ENCODE measurements at regions not wholly inside any gene's neighbourhood (a gene's known extent, or its start where the extent isn't known, plus 50 kb on each side); places are given as distances from the start of the nearest gene placed in this dataset.

DNA sequence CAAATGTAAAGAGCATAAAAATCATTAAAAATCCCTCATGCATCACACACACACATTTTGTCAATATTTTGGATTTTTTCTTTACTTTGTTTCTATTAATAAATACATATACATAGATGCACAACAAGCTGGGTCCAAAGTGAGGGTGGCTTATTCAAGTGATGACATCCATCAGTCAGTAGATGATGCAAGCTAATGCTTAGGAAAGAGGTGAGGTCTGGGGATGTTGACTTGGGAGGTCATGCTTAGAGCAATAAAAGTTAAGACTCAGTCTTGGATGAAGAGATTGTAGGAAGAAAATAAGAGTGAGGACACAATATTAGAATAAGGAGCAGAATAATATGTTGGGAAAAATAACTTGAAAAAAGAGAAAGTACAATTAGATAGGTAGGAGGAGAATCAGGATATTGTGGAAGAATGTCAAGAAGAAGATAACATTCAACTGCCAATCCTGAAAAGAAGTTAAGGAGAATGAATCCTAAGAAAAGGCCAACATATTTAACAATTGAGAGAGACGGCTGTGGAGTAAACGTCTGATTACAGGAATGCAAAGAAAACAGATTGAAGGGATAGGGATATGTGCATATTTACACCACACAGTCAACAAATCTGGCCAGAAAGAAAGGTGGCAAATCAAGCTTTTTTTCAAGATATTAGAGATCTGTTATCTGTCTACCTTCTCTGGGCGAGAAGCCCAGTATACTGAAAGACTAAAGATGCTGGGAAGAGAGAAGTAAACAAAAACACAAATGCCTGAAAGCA is 111.0 kb upstream of the TJP1 start:
- Mint-ChIP-seq H3K36me3 (no peaks in the 10 kb centered on the region), H3K9me3 (no peaks in the 10 kb centered on the region), H3K27ac (no peak overlapping the region)
- DNase-seq (ENCODE audit: low spot score in 2 of 2) (no peak), ATAC-seq (no peak)

DNA sequence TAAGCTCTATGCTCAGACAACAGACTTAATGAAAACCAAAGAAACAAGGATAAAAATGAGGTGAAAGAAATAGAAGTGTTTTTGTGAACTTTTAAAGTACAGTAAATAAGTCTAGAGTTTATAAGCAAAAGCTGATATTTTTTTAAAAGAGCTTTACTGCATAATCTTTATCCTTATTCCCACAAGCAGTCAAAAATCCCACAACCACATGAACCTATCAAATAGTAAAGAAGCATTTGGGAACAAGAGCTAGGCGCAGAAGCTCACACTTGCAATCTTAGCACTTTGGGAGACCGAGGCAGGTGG is 103.8 kb upstream of the TJP1 start:
- Mint-ChIP-seq H3K36me3 (no peaks in the 10 kb centered on the region), H3K27ac (no peak overlapping the region), H3K9me3 (no peaks in the 10 kb centered on the region)
- ATAC-seq (no peak), DNase-seq (ENCODE audit: low spot score in 2 of 2) (no peak)

DNA sequence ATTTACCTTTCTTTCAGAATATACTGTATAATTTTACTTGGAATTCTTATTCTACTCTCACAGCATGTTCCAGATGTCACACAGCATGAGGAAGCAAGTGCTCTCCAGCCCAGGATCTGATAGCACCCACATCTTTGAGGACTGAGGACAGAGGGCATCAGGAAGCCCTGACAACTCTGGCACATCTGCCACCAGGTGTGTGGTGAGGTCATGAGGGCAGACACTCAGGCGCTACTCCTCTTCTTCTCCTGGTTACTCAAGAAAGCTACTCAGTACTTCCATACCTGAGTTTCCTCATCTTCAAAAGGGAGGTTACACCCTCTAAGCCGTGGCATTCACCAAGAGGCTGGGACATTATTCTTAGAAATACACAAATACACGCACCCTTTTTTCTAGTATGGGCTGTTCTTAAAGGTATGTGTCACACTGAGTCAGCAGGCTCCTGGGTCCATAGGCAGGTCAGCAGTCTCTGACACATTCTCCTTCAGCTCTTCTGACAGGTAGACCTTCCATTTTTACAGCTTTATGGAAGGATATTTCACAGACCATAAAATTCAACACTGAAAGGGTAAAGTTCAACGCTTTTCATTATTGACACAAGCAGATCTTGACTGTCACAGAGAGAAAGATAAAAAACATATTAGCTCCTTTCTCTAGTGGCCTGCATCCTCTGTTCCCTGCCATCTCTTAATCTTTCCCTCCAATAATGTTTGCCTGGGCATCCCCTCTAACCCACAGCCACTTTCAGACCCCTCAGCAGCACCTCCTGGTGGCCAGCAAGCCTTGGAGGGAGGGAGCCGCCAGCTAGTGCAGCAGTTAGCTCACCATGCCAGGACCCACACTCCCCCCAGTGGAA is 103.2 kb upstream of the TJP1 start:
- peak in 1 of 2 donors; percentile 33 for DNase-seq (ENCODE audit: low spot score in 2 of 2)
- Mint-ChIP-seq H3K36me3 (no peaks in the 10 kb centered on the region), H3K9me3 (no peaks in the 10 kb centered on the region), H3K27ac (no peak overlapping the region)
- no peak for ATAC-seq

DNA sequence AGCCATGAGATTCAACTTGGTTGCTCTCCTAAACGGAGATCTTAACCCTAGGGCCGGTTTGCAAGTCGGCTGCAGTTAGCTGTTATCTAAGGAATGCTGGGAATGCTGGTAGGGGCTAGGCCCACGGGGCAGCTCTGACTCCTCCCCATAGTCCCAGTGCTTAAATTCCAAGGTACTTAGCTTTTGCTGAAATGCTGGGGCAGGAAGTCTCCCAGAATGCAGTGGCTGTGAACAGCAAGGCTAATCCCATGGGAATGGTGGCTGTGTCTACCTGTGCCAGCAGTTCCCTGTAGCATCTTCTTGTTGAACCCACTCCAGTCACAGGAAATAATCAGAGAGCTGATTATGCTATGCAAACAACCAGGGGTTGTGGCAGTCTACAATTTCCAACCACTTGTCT is 102.5 kb upstream of the TJP1 start:
- H3K27ac Mint-ChIP-seq = no peak overlapping the region
- DNase-seq (ENCODE audit: low spot score in 2 of 2) (no peak), ATAC-seq (no peak)
- no peaks in the 10 kb centered on the region for H3K9me3 Mint-ChIP-seq
- H3K36me3 Mint-ChIP-seq = no peaks in the 10 kb centered on the region

DNA sequence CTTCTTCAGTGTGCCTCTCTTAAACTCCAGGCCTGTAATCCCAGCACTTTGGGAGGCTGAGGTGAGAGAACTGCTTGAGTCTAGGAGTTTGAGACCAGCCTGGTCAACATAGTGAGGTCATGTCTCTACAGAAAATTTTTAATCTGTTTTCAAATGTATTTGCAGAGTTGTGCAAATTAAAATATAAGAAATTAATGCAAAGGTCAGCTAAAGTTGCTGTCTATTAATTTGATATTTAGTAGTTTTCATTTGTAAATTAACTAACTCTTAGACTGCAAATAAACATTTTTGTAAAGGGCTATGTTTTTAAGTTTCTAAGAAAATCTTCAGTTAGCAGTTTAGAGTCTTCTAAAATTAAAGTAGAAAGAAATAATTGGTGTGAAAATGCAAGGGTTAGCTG is 99.9 kb upstream of the TJP1 start:
- Mint-ChIP-seq H3K9me3 (no peaks in the 10 kb centered on the region), H3K36me3 (no peaks in the 10 kb centered on the region), H3K27ac (no peak overlapping the region)
- DNase-seq (ENCODE audit: low spot score in 2 of 2) (no peak), ATAC-seq (no peak)

DNA sequence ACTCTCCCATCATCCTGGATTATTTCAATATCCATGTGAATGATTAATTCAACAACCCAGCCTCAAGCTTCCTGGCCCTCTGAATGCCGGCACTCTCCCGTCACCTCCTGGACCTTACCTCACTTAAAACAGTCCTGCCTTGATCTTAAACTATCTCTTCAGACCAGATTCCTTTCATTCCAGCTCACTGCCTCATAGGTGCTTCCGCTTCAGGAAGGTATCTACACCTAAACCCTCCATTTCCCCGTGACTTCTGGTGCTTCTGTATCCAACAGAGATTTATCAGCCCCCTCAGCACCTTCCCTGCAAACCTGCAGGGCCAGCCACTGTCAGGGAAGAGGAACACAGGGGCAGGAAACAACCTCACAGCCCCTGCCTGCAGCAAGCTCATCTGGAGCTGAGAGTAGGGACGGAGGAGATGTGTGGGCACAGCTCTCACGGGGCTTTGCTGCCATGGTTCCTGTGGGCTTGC is 98.9 kb upstream of the TJP1 start:
- no peak for DNase-seq (ENCODE audit: low spot score in 2 of 2)
- H3K36me3 Mint-ChIP-seq = no peaks in the 10 kb centered on the region
- H3K27ac Mint-ChIP-seq = no peak overlapping the region
- no peak for ATAC-seq
- H3K9me3 Mint-ChIP-seq = no peaks in the 10 kb centered on the region

DNA sequence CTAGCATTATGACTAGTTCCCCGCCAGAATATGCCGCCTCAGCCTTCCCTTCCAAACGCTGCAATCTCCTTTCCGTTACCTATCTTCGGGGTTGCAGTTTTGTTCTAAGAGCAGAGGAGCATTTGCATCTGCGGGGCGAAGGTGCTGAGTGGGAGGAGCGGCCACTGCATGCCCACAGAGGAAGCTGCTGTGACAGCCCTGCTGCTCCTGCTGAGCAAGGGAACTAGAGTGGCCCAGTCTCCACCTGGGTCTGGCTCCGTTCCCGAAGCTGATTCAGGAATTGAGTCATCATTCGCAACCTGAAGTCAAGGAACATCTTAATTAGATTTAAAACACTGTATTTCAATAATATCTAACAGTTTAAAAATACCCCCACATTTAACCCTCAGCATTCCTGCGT is 98.2 kb upstream of the TJP1 start:
- DNase-seq (ENCODE audit: low spot score in 2 of 2) (no peak), ATAC-seq (no peak)
- H3K27ac Mint-ChIP-seq = no peak overlapping the region
- H3K36me3 Mint-ChIP-seq = no peaks in the 10 kb centered on the region
- H3K9me3 Mint-ChIP-seq = no peaks in the 10 kb centered on the region

DNA sequence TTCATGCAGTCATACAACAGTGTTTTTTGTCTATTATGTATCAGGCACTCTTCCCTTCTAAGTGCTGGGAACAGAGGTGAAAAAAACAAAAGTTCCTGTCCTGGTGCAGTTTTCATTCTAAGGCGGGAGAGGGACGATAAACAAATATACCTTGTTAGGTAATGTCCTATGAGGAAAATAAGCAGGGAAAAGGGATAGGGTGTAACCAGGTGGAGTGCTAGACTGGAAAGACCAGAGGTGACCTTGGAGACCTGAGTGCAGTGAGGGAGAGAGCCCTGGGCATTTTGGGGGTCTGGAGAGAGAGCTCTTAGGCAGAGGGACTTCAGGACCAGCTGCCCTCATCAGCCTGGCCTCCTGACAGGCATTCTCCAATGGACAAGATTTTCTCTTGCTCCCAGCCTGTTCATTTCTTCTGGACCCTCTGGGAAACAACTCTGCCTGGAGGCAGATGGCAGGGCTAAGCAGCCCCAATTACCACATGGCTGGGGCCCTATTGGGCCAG is 97.2 kb upstream of the TJP1 start:
- no peak overlapping the region for H3K27ac Mint-ChIP-seq
- H3K9me3 Mint-ChIP-seq = no peaks in the 10 kb centered on the region
- no peak for DNase-seq (ENCODE audit: low spot score in 2 of 2)
- no peak for ATAC-seq
- no peaks in the 10 kb centered on the region for H3K36me3 Mint-ChIP-seq

DNA sequence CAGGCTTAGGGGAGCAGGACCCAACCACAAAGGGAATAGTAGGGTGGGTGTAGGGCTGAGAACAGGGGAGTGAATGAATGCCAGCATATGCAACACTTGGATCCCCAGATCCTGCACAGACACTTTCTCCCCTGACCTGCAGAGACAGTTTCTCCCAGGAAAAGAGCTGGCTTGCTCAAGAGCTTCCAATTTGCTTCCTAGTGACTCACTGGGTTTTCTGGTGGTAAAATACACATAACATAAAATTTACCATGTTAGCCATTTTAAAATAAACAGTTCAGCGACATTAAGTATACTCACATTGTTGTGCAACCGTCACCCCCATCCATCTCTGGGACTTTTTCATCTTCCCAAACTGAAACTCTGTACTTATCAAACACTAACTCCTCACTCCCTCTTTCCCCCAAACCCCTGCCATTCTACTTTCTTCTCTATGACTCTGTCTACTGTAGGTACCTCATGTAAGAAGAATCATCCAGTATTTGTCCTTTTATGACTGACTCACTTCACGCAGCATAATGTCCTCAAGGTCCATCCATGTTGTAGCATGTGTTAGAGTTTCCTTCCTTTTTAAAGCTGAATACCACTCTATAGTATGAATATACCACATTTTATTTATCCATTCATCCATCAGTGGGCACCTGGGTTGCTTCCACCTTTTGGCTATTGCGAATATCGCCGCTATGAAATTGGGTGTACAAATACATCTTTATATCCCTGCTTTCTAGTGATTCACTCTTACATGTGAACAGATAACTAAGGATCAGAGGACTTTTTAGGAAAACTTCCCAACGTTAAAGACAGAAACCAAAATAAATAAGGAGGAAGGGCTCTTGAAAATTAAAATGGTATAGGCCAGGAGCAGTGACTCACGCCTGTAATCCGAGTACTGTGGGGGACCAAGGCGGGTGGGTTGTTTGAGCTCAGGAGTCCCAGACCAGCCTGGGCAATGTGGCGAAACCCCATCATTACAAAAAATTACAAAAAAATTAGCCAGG is 95.6 kb upstream of the TJP1 start:
- no peak for DNase-seq (ENCODE audit: low spot score in 2 of 2)
- H3K36me3 Mint-ChIP-seq = no peaks in the 10 kb centered on the region
- no peak for ATAC-seq
- H3K27ac Mint-ChIP-seq = no peak overlapping the region
- no peaks in the 10 kb centered on the region for H3K9me3 Mint-ChIP-seq

DNA sequence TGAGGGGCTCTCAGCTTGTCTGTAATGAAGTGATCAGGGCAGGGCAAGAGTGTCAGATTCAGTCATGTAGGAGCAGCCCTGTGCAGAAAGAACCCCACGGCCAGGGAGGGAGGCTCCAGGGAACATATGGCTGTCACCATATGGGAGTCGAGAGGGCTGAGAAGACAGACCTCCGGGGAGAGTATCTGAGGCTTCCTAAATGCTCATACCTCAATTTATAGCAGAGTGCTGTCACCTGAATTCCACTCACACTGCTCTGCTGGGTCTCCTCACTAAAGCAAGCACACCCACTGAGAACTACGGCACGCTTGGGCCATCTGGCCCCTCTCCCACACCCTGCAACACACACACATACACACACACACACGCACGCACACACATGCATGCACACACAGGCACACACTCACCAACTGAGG is 92.3 kb upstream of the TJP1 start:
- peaks cover 12 to 16% of the 10 kb centered on the region in 2 donors for H3K36me3 Mint-ChIP-seq
- ATAC-seq (no peak), DNase-seq (ENCODE audit: low spot score in 2 of 2) (no peak)
- H3K9me3 Mint-ChIP-seq = peaks cover 11 to 14% of the 10 kb centered on the region in 2 donors
- H3K27ac Mint-ChIP-seq = no peak overlapping the region

DNA sequence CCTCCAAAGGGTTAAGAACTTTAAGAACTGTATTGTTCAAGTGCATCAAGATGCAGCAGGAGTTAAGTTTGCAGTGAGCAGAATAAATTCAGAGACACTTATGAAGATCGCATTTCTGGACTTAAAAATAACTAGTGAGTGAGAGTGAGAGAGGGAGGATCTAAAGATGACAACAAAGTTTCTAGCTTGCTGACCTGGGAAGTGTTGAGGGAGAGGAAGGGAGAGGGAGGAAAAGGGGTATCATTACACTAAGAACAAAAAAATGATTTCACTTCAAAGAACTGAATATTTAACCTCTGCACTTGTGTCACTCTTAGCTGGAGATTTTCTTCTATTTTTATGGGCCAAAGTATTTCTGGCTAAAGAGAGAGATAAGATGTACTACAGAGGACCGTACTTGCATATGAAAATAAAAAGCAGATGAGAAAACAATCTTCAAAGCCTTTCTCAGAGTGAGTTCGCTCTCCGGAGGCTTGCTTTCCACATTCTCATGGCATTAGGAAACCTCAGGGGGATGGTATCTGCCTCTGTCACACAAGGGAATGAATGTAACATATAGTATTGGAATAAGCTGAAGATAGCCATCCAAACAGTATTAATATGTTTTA is 91.4 kb upstream of the TJP1 start:
- peaks cover 11 to 14% of the 10 kb centered on the region in 2 donors for H3K9me3 Mint-ChIP-seq
- DNase-seq (ENCODE audit: low spot score in 2 of 2) = no peak
- peaks cover 12 to 16% of the 10 kb centered on the region in 2 donors for H3K36me3 Mint-ChIP-seq

DNA sequence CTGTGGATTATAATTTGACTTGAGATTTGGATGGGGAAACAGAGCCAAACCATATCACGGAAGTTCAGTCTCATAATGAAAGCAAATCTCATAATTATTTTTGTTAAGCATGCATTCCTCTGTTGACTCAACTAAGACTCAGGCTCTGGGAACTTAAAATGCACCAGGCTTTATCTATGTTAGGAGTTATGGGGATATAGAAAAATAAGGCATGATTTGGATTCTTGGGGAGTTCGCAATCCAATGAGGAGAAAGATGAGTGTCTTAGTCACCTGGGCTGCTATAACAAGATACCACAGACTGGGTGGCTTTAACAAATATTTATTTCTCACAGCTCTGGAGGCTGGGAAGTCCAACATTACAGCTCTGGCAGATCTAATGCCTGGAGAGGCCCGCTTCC is 89.4 kb upstream of the TJP1 start:
- Mint-ChIP-seq H3K27ac (no peak overlapping the region), H3K9me3 (peaks cover 11 to 14% of the 10 kb centered on the region in 2 donors)

More for the DNA sequence above, 91.4 kb upstream of the TJP1 start:
- ATAC-seq = no peak
- H3K27ac Mint-ChIP-seq = no peak overlapping the region

DNA sequence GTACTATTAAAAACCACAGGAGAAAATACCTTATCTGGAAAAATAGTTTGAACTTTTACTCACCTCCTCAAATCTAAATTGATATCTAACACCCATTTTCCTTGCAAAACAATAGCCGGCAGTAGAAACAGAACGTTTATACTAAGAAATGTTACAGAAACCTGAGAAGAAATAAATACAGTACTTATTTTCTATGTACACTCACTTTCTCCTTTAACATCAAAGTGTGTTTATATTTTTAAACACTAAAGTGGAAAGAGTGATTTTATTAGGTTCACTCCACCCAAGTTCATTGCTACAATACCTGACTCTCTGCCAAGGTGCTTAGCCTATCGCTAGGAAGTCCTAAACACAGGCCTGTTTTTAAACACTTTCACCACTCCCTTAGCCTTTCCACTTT is 87.8 kb upstream of the TJP1 start:
- ATAC-seq (no peak), DNase-seq (ENCODE audit: low spot score in 2 of 2) (no peak)
- Mint-ChIP-seq H3K36me3 (peaks cover 12 to 16% of the 10 kb centered on the region in 2 donors), H3K27ac (no peak overlapping the region), H3K9me3 (peaks cover 11 to 14% of the 10 kb centered on the region in 2 donors)

More for the DNA sequence above, 89.4 kb upstream of the TJP1 start:
- DNase-seq (ENCODE audit: low spot score in 2 of 2) (no peak), ATAC-seq (no peak)
- H3K36me3 Mint-ChIP-seq = peaks cover 12 to 16% of the 10 kb centered on the region in 2 donors

DNA sequence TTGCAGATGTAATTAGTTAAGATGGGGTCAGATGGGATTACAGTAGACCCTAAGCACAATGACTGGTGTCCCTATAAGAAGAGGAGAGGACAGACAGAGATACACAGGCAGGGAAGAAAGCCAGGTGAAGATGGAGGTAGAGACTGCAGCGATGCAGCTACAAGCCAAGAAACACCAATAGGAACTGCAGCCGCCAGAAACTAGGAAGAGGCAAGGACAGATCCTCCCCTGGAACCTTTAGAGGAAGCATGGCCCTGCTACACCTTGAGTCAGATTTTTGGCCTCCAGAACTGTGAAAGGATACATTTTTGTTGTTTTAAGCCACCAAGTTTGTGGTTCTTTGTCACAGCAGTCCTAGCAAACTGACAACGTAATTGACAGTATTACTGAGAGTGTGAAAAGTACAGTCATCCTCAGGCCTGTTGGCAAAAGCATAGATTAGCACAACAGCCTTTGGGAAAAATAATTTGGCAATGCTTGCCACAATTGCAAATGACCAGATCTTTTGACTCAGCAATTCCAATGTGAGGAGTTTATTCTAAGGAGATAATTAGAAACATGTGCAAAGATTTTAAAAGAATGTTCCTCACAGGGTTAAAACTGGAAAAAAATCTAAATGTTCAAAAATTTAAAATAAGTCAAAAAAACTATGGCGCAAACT is 82.6 kb upstream of the TJP1 start:
- ATAC-seq = no peak
- no peaks in the 10 kb centered on the region for H3K9me3 Mint-ChIP-seq
- DNase-seq (ENCODE audit: low spot score in 2 of 2) = no peak
- no peak overlapping the region for H3K27ac Mint-ChIP-seq
- no peaks in the 10 kb centered on the region for H3K36me3 Mint-ChIP-seq

DNA sequence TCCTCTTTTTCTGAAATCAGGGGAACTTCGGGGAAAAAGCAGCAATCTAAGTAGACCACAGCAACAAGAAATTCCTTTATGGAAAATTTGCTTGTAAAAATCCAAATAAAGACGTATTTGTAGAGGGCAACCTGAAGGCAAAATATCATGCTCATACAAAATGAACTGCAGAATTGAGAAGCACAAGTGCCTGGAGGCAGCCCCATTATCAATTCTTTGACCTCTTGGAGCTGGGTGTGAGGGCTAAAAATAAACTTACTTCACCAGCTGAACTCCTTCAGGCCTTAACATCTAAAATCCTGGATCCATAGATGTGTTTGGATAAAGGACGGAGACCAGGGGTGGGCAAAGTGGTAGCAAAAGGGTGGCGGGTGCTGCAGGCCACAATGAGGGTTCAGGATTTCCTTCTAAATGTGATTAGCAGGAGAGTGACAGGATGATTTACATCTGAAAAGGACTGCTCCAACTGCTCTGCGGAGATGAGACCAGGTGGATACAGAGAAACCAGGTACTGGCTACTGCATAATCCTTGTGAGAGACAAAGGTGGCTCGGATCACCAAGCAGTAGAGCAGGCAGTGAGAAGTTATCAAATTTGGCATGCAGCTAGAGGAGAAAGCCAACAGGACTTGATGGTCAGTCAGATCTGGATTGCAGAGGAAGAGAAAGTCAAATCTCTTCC is 81.7 kb upstream of the TJP1 start:
- ATAC-seq (no peak), DNase-seq (ENCODE audit: low spot score in 2 of 2) (no peak)
- Mint-ChIP-seq H3K9me3 (no peaks in the 10 kb centered on the region), H3K27ac (no peak overlapping the region), H3K36me3 (no peaks in the 10 kb centered on the region)

Measured in activated naive CD4-positive, alpha-beta T cell treated with anti-CD3 and anti-CD28 coated beads, Interleukin-2, amount 50 U/mL, for 72 hours (primary cell).